Fibroblast of skin of scalp (primary cell): ENCODE measurements at regions not wholly inside any gene's neighbourhood (a gene's known extent, or its start where the extent isn't known, plus 50 kb on each side); places are given as distances from the start of the nearest gene placed in this dataset.
"Not testable (repeated sequence)": the region's sequence is repeated elsewhere in the genome, so short reads cannot be mapped to it uniquely, and the experiment has no call there.

Experiments
- DNase-seq: peaks from one replicate; pipeline ENCODE4 v3.0.0-alpha.2; 2013

DNA sequence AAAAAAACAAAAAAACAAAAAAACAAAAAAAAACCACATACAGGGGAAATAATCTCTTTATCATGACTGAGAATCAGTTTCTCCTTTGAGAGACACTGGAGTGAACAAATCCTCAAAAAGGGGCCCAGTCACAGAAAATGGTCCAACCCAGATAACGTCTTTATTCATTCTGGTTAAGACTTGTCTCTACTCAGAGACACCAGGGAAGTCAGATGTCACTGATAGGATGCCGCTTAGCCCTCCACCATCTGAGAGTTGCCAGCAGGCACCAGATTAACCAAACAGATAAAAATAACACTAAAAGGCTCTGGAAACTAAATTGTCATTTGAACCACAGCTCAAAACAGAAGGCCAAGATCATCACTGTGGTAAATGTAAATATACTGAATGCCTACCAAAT is 1163.4 kb upstream of the ATXN8OS start:
- DNase-seq, result no peak

DNA sequence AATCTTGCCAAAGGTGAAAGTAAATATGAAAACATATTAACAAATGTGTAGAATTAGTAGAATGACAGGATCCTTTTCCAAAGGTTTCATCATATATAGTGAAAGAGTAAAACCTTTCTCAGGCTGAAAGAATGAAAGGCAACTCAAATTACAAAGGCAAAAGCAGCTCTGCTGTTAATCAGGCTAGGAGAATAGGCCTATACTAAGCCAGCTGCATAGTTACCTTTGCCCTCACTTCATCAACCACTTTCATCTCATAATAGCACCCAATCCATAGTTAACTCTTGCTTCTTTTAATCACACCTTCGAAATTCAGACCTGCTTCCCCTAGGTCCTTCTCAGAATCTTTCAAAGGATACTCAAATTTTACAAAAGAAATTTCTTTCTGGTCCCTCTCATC is 1167.6 kb upstream of the ATXN8OS start:
- no peak for DNase-seq

DNA sequence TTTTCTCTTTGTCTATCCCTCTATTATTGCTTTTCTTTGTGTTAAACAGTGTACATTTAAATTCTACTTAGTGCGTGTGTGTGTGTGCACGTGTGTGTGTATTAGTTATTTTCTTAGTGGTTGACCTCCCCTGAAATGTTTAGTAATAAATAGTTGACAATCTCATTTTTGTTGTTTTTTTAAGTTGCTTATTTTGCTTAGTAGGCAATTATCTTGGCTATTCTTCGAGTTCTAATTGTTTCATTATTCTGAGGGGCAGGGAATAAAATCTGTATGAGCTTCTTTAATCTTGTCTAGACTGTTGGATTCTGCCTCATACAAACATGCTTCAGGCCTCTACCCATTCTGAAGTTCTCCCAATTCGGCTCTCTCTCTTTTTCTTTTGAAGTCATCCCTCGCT is 1169.0 kb upstream of the ATXN8OS start:
- DNase-seq, result no peak

DNA sequence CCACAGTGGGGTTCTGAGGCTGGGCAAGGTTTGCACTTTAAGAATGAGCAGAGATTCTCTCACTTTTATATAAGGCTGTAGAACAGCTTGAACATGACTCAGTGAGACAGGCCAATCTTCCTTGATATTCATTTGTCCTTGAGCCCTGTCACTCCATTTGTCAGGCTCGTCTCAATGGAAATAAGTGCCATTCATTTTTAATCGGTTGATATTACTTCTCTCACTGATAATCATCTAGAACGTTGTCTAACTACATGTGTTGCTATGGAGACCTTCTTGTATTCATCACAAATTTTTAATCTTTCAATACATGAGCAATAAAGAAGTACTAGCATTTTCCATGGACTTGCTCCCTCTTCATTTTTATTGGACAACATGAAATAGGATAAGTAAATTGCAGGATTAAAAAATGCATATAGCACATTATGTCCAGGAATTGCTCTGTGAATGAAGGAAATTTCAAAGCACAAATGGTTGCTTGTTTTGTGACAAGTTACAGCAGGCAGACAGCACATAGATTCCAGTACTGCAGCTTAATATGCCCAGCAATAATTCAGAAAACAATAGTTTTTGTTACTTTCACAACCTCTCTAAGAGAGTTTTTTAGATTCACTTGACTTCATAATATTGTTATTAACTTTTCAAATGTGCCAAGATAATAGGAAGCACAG is 1178.4 kb upstream of the ATXN8OS start:
- no peak for DNase-seq

DNA sequence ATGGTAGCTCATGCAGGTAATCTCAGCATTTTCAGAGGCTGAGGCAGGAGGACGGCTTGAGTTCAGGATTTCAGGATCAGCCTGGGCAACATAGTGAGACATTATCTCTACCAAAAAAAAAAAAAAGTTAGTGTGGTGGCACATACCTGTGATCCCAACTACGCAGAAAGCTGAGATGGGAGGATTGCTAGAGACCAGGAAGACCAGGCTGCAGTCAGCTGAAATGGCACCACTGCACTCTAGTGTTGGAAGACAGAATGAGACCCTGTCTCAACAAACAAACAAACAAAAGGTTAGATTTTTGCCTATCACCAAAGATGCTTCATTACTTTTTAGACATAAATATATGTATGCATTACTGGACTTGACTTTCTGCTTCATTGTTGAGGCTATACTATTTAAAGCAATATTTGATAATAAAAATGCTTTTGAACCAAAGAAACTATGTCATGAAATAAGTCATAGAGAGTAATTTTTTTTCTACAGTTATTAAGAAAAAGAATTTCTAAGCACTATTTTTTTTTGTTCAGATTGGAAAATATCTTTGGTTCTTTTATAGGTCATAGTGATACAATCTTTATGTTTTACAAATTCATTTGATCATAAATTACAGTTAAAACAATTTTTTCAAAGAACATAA is 1180.1 kb upstream of the ATXN8OS start:
- no peak for DNase-seq

DNA sequence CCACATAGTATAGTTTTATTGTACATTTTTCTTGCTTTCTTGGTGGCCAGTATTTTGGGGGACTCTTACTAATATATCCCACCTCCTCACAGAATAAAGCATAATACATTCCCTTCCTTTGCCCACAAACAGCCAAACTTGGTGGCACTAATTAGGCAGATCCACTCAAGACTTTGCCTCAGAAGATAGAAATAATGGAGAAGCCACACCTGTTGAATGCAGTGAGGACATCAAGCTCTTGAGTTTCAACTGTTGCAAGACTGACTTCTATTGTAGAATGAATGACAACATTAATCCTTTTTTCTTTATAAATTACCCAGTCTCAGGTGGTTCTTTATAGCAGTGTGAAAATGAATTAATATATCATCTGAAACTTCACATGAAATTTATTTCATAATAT is 1183.6 kb upstream of the ATXN8OS start:
- no peak for DNase-seq

DNA sequence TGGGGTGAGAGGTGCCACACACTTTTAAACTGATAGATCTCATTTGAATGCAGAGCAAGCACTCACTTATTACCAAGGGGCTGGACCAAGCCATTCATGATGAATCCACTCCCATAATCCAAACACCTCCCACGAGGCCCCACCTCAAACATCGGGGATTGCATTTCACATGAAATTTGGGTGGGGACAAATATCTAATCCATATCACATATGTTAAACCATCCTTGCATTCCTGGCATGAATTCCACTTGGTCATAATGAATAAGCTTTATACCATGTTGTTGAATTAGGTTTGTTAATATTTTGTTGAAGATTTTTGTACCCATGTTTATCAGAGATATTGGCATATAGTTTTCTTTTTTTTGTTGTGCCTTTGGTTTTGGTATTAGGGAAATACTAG is 1198.7 kb upstream of the ATXN8OS start:
- DNase-seq, result no peak

DNA sequence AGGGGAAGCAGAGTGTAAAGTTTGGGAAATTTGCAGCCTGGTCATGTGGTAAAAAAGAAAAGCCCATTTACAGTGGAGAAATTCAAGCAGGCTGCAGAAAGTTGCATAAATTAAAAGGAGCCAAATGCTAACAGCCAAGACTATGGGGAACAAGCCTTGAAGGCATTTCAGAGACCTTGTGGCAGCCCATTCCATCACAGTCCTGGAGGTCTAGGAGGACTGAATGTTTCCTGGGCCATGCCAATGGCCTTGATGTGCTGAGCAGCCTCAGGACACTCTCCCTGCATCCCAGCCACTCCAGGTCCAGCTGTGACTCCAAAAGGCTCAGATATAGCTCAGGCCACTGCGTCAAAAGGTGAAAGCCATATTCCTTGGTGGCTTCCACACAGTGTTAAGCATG is 1202.4 kb upstream of the ATXN8OS start:
- no peak for DNase-seq

DNA sequence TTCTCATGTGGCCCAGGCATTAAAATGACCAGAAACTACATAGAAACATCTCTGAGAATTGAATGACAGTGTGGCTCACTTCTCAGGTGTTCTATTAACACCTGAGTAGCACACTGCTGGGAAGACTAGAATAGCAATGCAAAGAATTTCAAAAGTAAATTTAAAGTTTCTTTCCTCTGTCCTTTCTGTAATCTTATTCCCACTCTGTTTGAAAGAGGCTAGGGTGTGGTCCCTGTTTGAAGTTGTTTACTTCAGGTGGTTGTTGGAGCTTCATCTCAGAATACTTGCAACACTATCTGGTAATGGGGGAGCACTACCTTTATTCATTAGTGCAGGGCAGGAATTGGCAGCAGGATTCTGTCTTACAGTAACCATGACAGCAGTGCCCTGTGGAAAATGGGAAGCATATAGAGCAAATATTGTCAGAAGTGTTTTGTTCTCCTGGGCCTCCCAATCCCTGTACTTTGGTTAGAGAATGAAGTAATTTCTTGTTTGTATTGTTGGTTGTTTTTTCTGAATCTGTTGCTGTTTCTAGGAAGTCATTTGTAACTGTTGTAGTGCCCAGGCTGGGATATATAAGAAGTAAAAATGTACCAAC is 1210.2 kb upstream of the ATXN8OS start:
- no peak for DNase-seq

DNA sequence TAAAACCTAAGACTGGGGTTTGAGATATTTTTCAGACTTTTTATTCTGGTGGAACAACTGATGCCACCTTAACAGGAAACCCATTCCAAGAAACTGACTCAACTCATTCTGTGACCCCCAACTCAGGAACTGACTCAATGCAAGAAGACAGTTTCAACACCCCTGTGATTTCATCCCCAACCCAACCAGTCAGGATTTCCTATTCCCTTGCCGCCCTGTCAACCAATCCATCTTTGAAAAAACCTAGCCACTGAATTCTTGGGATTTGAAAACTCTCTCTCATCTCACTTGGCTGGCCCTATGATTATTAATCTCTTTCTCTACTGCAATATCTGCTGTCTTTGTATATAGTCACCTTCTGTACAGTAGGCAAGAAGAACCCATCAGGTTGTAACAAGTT is 1211.9 kb upstream of the ATXN8OS start:
- DNase-seq, result no peak

DNA sequence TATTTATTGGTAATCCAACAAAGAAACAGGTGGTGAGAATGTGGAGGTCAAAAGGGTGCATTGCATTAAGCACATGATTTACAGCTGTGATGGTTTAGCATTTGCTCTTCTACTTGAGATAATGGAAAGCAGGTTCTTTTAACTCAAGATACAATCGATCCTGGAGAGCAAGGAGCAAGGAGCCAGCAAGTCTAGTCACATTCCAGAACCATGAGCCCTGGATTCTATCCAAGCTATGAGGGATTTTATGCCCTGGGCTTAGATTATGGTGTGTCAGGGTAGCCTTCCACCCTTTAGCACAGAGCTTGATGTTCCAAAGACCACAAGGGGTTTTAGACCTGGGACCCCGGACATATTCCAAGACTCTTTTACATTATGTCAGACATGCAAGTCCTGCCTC is 1213.9 kb upstream of the ATXN8OS start:
- not testable (repeated sequence) for DNase-seq

DNA sequence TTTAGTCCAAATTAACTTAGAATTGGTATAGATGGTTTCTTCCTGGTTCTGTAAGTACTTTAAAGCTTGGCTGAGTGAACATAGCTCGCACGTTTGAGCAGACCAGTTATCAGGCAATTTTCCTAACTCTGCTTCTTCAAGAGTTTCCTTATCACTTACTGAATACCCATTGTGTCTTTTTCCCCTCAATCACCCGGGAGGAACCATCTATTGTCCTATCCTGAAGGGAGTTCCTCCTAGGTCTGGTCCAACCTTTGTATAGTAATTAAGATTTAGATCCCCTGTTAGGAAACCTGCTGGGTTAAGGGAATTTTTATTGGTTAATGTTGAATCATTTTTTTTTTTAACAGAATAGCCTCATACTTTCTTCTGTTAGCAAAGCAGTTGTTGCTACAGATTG is 1215.0 kb upstream of the ATXN8OS start:
- DNase-seq, result not testable (repeated sequence)

DNA sequence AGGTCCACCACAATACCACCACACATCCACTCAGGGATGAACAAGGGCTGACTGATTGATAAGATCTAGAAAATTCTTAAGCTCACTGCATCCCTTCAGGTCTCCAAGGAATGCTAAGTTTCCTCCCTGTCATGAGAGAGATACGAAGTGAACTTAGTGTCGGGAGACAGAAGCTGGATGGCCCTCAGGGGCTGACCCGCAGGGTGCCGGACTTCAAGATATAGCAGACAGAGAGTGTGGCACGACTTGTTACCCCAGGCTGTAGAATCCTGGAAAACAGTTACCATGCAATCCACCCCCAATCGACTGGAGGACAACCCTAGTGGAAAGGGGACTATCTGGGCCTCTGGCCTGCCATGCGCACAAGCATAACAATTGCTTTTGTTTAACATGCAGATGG is 1217.5 kb upstream of the ATXN8OS start:
- not testable (repeated sequence) for DNase-seq

DNA sequence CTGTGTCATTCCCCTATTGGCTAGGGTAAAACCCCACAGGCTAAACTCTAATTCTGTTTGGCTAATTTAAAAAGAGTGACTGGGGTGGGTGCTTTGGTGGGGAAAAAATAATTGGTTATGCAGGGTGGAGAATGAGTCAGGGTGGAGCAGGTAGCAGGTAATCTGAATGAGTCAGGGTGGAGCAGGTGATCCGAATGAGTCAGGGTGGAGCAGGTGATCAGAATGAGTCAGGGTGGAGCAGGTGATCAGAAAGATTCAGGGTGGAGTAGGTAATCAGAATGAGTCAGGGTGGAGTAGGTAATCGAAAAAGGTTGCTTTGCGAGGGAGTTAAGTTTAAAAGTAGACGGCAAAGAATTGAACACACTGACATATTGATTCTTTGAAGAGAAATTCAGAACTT is 1218.8 kb upstream of the ATXN8OS start:
- DNase-seq, result no peak

DNA sequence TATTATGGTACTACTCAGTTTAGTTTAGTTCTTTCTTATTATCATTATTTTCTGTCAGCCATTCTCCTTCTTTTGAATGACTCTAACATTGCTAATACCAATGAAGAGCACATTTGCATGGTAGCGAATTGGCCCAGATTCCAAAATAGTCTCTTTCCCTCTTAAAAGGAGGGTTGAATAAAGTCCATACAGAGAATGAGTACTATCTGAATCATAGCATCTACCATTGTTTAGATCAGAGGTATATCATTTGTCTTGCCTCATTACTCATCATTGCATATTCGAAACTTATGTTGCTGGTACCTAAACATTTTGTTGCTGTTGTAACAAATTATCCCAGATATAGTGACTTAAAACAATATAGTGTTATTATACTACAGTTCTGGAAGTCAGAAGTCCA is 1235.3 kb upstream of the ATXN8OS start:
- DNase-seq, result no peak

DNA sequence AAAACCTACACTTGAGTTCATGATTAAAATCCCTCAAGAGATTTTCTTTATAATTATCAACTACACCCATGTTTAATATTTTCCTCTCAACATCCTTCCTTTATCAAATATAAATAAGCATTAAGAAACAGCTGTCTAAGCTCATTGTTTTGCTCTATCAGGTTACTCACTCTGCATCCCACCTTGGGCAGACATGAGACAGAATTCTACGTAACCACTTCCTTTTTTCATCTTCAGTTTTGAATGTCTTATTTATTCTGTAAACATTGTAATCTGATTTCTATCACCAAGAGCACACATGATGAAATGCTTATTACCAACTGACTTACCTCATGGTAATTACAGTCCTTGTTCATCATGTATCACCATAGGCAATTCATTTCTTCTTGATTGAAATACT is 1256.6 kb upstream of the ATXN8OS start:
- DNase-seq, result no peak

DNA sequence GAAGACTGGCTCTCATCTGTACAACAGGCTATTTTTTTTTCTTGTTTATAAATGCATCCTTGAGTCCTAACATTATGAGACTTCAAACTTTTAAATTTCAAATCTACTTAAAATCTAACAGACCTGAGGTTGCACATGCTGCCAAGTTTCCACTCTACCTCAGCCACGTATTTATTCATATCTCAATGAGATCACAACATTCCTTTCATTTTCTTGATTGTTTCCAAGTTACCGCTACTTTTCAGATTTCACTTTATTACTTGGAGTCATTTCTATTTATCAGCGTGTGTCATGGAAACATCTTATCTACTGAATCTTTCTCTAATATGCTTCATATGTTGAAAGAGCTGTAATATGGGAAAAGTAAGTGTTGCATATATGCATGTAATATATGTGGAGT is 1257.5 kb upstream of the ATXN8OS start:
- DNase-seq, result no peak

DNA sequence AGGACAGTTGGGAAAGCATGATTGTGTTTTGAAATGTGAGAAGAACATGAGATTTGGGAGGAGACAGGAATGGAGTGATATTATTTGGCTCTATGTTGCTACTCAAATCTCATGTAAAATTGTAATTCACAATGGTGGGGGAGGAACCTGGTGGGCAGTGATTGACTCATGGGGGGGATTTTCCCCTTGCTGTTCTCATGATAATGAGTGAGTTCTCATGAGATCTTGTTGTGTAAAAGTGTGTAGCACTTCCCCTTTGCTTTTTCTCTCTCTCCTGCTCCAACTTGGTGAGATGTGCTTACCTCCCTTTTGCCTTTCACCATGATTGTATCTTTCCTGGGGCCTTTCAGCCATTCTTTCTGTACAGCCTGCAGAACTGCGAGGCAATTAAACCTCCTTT is 1261.0 kb upstream of the ATXN8OS start:
- no peak for DNase-seq

DNA sequence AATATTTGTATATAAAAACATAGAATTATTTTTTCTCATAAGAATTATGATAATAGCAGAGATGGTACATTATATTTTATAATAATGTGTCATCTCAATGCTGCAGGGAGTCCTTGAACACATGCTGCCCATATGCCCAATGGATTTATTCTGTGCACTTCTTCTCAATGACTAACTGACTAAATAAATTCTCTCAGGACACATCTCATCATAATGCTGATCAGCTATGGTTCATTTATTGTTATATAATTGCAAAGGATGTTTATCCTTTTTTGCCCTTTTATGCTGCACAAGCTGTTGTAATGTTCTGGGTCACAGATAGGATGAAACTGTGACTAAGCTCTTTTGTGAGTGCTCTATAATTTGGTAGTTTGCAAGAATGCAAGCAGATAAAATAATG is 1273.3 kb upstream of the ATXN8OS start:
- DNase-seq, result no peak

DNA sequence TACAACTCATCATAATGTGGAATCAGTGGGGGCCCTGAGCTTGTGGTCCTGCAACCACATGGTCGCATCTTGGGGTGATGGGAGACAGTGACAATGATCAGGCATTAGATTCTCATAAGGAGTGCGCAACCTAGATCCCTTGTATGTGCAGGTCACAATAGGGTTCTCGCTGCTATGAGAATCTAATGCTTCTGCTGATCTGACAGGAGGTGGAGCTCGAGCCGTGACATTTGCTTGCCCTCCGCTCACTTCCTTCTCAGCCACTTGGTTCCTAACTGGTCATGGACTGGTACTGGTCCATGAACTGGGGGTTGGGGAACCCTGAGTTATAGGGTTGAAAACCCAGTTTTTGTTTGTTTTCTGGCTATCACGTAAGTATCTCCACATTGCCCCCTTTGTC is 1290.9 kb upstream of the ATXN8OS start:
- DNase-seq, result no peak

DNA sequence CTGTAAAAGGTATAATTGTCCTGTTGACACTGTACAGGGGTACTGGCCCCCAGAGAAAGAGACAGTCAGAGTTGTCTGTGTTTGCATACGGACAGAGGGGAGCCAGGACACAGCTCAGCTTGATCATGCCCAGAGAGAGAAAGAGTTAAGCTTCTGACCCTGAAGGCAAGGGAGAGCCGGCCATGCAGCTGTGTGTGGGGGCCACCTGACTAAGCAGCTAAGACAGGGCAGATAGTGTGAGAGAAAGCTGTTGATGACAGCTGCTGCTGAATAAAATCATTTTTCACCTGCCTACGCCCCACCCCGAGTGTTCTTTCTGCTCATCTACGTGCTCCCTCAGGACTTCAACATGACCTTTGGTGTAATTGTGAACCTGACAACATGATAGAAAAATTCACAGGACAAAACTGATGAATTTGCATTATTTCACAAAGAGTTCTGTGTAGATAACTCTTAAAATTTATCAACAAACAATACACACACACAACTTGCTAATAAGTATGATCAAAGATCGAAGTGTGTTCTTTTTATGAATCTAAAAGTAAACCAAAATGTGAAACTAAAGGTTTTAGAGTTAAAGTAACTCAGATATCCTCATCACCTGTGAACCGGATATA is 1294.3 kb upstream of the ATXN8OS start:
- no peak for DNase-seq

DNA sequence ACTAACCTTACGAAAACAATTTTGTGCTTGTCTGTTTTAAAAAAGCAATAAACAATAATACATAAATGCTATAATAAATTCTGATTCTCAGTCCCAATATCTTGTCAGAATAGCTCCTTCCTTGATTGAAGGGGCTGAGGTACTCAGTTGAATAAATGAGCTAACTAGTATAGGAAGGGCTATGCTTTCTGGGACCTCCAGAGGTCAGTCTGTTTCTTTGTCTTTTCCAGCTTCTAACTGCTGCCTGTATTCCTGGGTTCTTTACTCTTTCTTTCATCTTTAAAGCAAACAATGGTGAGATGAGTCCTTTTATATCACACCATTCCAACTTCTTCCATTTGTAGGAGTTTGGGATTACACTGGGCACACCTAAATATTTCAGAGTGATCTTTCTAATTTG is 1297.0 kb upstream of the ATXN8OS start:
- no peak for DNase-seq

DNA sequence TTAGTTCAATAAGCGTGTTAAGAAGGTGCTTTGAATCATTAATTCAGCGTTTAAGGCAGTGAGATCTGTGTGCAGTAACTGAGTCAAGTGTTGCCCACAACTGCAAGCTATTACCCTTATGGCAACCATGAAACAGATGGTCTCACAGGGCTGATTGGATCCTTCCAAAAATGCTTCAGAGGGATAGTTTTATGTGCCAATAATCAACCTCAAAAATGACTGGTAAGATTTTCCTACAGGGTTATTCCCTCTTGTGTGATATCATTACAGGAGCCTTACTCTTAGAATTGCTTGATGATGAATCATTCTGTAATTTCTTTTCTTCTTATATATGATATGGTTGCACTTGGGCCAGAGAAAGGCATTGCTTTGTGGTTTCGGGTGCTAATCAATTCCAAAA is 1299.2 kb upstream of the ATXN8OS start:
- DNase-seq, result no peak

DNA sequence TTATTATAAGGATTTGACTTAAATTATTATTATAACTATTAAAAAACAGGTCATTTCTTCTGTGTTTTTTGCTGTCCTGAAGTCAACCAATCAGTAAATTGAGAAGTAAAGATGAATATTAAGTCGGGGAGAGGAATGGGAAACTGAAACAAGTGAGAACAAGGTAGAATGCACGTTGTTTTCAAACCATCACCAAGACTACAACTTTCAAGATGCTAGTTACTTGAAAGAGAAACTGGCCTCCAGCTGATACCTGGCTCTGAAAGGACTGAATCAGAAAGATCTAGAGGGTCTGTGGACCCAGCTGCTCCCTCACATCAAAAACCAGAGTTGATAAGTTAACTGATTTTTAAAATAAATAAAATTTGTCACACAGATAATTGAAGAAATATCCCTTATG is 1301.5 kb upstream of the ATXN8OS start:
- DNase-seq, result no peak
